ENCODE measurements at regions not wholly inside any gene's neighbourhood (a gene's known extent, or its start where the extent isn't known, plus 50 kb on each side); places are given as distances from the start of the nearest gene placed in this dataset.
"Not testable (repeated sequence)": the region's sequence is repeated elsewhere in the genome, so short reads cannot be mapped to it uniquely, and the experiment has no call there.

- no peak for DNase-seq (ENCODE audit: low read depth)
Measured at GRCh38 chr5:153939101-153939500, 99.6 kb downstream of the FAM114A2 start.

- DNase-seq (ENCODE audit: low read depth) = no peak
Measured at GRCh38 chr5:153938191-153938842, 100.4 kb downstream of the FAM114A2 start.

- DNase-seq (ENCODE audit: low read depth) = no peak
Measured at GRCh38 chr5:153937661-153938060, 101.0 kb downstream of the FAM114A2 start.

GRCh38 chr5:153935151-153935550 is 103.6 kb downstream of the FAM114A2 start:
- DNase-seq (ENCODE audit: low read depth) = not testable (repeated sequence)

GRCh38 chr5:153926201-153926600 is 112.5 kb downstream of the FAM114A2 start:
- DNase-seq (ENCODE audit: low read depth) = peak; percentile 1

- DNase-seq (ENCODE audit: low read depth) = no peak
Measured at GRCh38 chr5:153919161-153919560, 119.5 kb downstream of the FAM114A2 start.

GRCh38 chr5:153907170-153907775 is 131.4 kb downstream of the FAM114A2 start:
- DNase-seq (ENCODE audit: low read depth) = no peak

GRCh38 chr5:153905219-153905618 is 133.5 kb downstream of the FAM114A2 start:
- no peak for DNase-seq (ENCODE audit: low read depth)

GRCh38 chr5:153903321-153903720 is 135.4 kb downstream of the FAM114A2 start:
- no peak for DNase-seq (ENCODE audit: low read depth)

GRCh38 chr5:153902016-153902415 is 136.7 kb downstream of the FAM114A2 start:
- no peak for DNase-seq (ENCODE audit: low read depth)

- DNase-seq (ENCODE audit: low read depth) = no peak
Measured at GRCh38 chr5:153901449-153901848, 137.3 kb downstream of the FAM114A2 start.

- DNase-seq (ENCODE audit: low read depth) = peak; percentile 77
Measured at GRCh38 chr5:153900703-153901395, 137.9 kb downstream of the FAM114A2 start.

GRCh38 chr5:153899746-153900145 is 139.0 kb downstream of the FAM114A2 start:
- no peak for DNase-seq (ENCODE audit: low read depth)

- DNase-seq (ENCODE audit: low read depth) = peak; percentile 36
Measured at GRCh38 chr5:153896701-153897100, 142.0 kb downstream of the FAM114A2 start.

GRCh38 chr5:153896117-153896516 is 142.6 kb downstream of the FAM114A2 start:
- peak; percentile 42 for DNase-seq (ENCODE audit: low read depth)

GRCh38 chr5:153895266-153895665 is 143.4 kb downstream of the FAM114A2 start:
- no peak for DNase-seq (ENCODE audit: low read depth)

GRCh38 chr5:153893817-153894216 is 144.9 kb downstream of the FAM114A2 start:
- DNase-seq (ENCODE audit: low read depth) = no peak

GRCh38 chr5:153891394-153891793 is 147.3 kb downstream of the FAM114A2 start:
- DNase-seq (ENCODE audit: low read depth) = no peak

GRCh38 chr5:153888781-153889180 is 149.9 kb downstream of the FAM114A2 start:
- no peak for DNase-seq (ENCODE audit: low read depth)

GRCh38 chr5:153885141-153885540 is 153.6 kb downstream of the FAM114A2 start:
- no peak for DNase-seq (ENCODE audit: low read depth)

- no peak for DNase-seq (ENCODE audit: low read depth)
Measured at GRCh38 chr5:153884612-153884957, 154.1 kb downstream of the FAM114A2 start.

GRCh38 chr5:153883854-153884611 is 154.7 kb downstream of the FAM114A2 start:
- peak; percentile 57 for DNase-seq (ENCODE audit: low read depth)

- no peak for DNase-seq (ENCODE audit: low read depth)
Measured at GRCh38 chr5:153881687-153882086, 157.0 kb downstream of the FAM114A2 start.
